ENCODE measurements at regions not wholly inside any gene's neighbourhood (a gene's known extent, or its start where the extent isn't known, plus 50 kb on each side); places are given as distances from the start of the nearest gene placed in this dataset.
"Not testable (repeated sequence)": the region's sequence is repeated elsewhere in the genome, so short reads cannot be mapped to it uniquely, and the experiment has no call there.

DNA sequence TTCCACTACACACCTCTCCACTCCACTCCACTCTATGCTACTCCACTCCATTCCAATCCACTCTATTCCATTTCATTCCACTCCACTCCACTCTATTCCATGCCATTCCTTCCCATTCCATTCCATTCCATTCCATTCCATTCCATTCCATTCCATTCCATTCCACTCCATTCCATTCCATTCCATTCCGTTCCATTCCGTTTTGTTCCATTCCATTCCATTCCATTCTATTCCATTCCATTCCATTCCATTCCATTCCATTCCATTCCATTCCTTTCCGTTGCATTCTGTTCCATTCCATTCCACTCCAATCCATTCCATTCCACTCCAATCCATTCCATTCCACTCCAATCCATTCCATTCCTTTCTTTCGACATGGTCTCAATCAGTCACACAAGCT, 1121.1 kb downstream of the TSPY10 start:
- TF ChIP-seq, protein P1, sequence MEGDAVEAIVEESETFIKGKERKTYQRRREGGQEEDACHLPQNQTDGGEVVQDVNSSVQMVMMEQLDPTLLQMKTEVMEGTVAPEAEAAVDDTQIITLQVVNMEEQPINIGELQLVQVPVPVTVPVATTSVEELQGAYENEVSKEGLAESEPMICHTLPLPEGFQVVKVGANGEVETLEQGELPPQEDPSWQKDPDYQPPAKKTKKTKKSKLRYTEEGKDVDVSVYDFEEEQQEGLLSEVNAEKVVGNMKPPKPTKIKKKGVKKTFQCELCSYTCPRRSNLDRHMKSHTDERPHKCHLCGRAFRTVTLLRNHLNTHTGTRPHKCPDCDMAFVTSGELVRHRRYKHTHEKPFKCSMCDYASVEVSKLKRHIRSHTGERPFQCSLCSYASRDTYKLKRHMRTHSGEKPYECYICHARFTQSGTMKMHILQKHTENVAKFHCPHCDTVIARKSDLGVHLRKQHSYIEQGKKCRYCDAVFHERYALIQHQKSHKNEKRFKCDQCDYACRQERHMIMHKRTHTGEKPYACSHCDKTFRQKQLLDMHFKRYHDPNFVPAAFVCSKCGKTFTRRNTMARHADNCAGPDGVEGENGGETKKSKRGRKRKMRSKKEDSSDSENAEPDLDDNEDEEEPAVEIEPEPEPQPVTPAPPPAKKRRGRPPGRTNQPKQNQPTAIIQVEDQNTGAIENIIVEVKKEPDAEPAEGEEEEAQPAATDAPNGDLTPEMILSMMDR (IDR thresholded peaks at IDR 0.05; ENCODE audit: low read length) = not testable (repeated sequence)
- TF ChIP-seq EZH2phosphoT487 (IDR thresholded peaks at IDR 0.05; ENCODE audit: low read length) = not testable (repeated sequence)

Measured in MM.1S (cell line).